Stomach (tissue), 4 donors: ENCODE measurements at regions not wholly inside any gene's neighbourhood (a gene's known extent, or its start where the extent isn't known, plus 50 kb on each side); places are given as distances from the start of the nearest gene placed in this dataset.

Source experiments
- POLR2A ChIP-seq, 4 donors: fragments of 450-650 bp; IDR thresholded peaks; one replicate each; pipeline ENCODE4 v1.6.1; 2016; ENCODE audit warnings: antibody characterized with exemption in 4 of 4, control low read depth in 2 of 4, mild to moderate bottlenecking in 1 of 4, moderate library complexity in 1 of 4
- TF ChIP-seq, protein P1 (sequence below), 7 experiments: fragments of 450-650 bp in 4 of 7; fragments of 200-600 bp in 3 of 7; sonication (generic) in 3 of 7; IDR thresholded peaks; one replicate each; pipeline ENCODE4 v1.5.1; 2016 to 2019; ENCODE audit warnings: antibody characterized with exemption in 7 of 7, control low read depth in 2 of 7, mild to moderate bottlenecking in 1 of 7

DNA sequence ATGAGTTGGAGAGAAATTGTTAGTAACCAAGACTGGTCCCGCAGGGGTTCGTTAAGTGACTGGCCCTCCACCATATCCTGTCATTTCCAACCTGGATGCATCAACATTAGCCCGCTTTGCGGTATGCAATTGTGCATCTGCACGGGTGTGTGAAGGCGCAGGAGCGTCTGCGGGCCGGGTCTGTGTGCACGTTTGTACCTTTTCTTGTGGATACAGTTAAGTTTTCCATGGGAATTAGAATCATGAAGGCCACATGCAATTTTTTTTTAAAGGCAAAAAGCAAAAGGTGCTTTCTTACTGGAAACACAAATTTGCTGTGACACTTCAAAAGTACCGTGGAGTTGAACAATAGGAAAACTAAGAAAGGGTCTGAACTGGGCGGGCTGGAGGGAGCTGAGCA is 355.4 kb upstream of the ZFHX3 start:
- TF ChIP-seq, protein P1, sequence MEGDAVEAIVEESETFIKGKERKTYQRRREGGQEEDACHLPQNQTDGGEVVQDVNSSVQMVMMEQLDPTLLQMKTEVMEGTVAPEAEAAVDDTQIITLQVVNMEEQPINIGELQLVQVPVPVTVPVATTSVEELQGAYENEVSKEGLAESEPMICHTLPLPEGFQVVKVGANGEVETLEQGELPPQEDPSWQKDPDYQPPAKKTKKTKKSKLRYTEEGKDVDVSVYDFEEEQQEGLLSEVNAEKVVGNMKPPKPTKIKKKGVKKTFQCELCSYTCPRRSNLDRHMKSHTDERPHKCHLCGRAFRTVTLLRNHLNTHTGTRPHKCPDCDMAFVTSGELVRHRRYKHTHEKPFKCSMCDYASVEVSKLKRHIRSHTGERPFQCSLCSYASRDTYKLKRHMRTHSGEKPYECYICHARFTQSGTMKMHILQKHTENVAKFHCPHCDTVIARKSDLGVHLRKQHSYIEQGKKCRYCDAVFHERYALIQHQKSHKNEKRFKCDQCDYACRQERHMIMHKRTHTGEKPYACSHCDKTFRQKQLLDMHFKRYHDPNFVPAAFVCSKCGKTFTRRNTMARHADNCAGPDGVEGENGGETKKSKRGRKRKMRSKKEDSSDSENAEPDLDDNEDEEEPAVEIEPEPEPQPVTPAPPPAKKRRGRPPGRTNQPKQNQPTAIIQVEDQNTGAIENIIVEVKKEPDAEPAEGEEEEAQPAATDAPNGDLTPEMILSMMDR (IDR thresholded peaks at IDR 0.05): no peak
- no peak for TF ChIP-seq POLR2A (IDR thresholded peaks at IDR 0.05)
